ENCODE measurements at regions not wholly inside any gene's neighbourhood (a gene's known extent, or its start where the extent isn't known, plus 50 kb on each side); places are given as distances from the start of the nearest gene placed in this dataset.

DNA sequence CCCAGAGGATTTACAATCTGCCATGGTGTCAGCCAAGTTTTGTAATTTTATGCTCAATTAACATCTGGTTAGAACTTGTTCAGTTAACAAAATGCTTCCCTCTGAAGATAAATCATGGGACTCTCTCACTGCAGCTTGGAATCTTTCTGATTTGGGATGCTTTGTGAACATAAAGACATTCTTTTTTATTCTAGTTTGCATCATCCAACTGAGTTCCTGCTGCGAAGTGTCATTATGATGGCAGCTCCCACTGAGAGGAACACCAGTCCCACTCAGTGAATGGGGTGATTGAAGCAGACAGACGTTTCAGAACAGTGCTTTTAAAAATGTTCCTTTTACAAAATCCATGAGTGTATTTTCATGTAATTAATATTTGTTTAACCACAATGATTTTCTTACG is 863.8 kb downstream of the TLE4 start:
- no peak overlapping the region for H3K9ac ChIP-seq (ENCODE audit: low read length)
- no peak for TF ChIP-seq EZH2phosphoT487 (conservative IDR thresholded peaks at IDR 0.05; ENCODE audit: low read length)
- TF ChIP-seq, protein P1, sequence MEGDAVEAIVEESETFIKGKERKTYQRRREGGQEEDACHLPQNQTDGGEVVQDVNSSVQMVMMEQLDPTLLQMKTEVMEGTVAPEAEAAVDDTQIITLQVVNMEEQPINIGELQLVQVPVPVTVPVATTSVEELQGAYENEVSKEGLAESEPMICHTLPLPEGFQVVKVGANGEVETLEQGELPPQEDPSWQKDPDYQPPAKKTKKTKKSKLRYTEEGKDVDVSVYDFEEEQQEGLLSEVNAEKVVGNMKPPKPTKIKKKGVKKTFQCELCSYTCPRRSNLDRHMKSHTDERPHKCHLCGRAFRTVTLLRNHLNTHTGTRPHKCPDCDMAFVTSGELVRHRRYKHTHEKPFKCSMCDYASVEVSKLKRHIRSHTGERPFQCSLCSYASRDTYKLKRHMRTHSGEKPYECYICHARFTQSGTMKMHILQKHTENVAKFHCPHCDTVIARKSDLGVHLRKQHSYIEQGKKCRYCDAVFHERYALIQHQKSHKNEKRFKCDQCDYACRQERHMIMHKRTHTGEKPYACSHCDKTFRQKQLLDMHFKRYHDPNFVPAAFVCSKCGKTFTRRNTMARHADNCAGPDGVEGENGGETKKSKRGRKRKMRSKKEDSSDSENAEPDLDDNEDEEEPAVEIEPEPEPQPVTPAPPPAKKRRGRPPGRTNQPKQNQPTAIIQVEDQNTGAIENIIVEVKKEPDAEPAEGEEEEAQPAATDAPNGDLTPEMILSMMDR (IDR thresholded peaks at IDR 0.05; ENCODE audit: insufficient read depth, low read length, poor library complexity, severe bottlenecking) = no peak

DNA sequence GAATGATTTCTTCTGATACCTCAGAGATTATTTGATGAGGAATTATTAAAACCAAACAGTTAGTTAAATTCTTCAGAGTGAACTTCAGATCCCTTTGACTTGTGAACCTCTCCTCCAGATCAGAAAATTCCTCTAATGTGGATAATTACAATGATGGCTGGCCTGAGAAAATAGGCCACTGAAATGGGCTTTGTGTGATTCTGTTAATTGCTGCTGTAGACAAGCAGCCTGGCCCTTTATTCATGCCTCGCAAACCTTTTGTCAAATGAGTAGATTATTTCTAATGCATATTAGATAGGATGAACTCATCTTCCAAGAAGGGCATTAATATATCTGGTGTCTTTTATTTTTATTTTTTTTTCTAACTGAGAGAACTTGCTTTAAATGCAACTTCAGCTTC is 855.2 kb downstream of the TLE4 start:
- Histone ChIP-seq H3K36me3 (ENCODE audit: low read length) (no peaks in the 10 kb centered on the region), H3K9me3 (ENCODE audit: insufficient read depth, low read length) (no peaks in the 10 kb centered on the region), H3K79me2 (ENCODE audit: insufficient read depth, low read length) (no peaks in the 10 kb centered on the region), H2AFZ (ENCODE audit: low read depth, low read length, severe bottlenecking) (no peak overlapping the region), H3F3A (ENCODE audit: insufficient read depth) (no peaks in the 10 kb centered on the region), H3K9me2 (replicated peaks; ENCODE audit: insufficient read depth, low read length) (no peaks in the 10 kb centered on the region; the same call in 1 of the 2 replicates), H3K27ac (ENCODE audit: low read depth, low read length) (no peak overlapping the region), H3K9ac (ENCODE audit: low read length) (no peak overlapping the region), H4K20me1 (ENCODE audit: low read depth, low read length) (no peaks in the 10 kb centered on the region), H3K4me2 (ENCODE audit: low read depth, low read length, poor library complexity, severe bottlenecking) (no peak overlapping the region), H3K27me3 (ENCODE audit: low read length) (no peaks in the 10 kb centered on the region), H3K4me3 (ENCODE audit: insufficient read depth, low read length, poor library complexity, severe bottlenecking) (no peak overlapping the region)
- no peak for TF ChIP-seq EZH2phosphoT487 (conservative IDR thresholded peaks at IDR 0.05; ENCODE audit: low read length)
- TF ChIP-seq, protein P1 (IDR thresholded peaks at IDR 0.05; ENCODE audit: insufficient read depth, low read length, poor library complexity, severe bottlenecking) = no peak

More for the DNA sequence above, 863.8 kb downstream of the TLE4 start:
- H3K79me2 ChIP-seq (ENCODE audit: insufficient read depth, low read length) = no peaks in the 10 kb centered on the region
- no peak overlapping the region for H3K4me2 ChIP-seq (ENCODE audit: low read depth, low read length, poor library complexity, severe bottlenecking)
- H3K9me3 ChIP-seq (ENCODE audit: insufficient read depth, low read length) = no peaks in the 10 kb centered on the region
- no peak overlapping the region for H2AFZ ChIP-seq (ENCODE audit: low read depth, low read length, severe bottlenecking)
- H3K27ac ChIP-seq (ENCODE audit: low read depth, low read length) = no peak overlapping the region
- H3K9me2 ChIP-seq (replicated peaks; ENCODE audit: insufficient read depth, low read length) = no peaks in the 10 kb centered on the region; the same call in 1 of the 2 replicates
- H4K20me1 ChIP-seq (ENCODE audit: low read depth, low read length) = no peaks in the 10 kb centered on the region
- no peaks in the 10 kb centered on the region for H3K36me3 ChIP-seq (ENCODE audit: low read length)
- no peaks in the 10 kb centered on the region for H3F3A ChIP-seq (ENCODE audit: insufficient read depth)
- H3K27me3 ChIP-seq (ENCODE audit: low read length) = no peaks in the 10 kb centered on the region
- no peak overlapping the region for H3K4me3 ChIP-seq (ENCODE audit: insufficient read depth, low read length, poor library complexity, severe bottlenecking)

DNA sequence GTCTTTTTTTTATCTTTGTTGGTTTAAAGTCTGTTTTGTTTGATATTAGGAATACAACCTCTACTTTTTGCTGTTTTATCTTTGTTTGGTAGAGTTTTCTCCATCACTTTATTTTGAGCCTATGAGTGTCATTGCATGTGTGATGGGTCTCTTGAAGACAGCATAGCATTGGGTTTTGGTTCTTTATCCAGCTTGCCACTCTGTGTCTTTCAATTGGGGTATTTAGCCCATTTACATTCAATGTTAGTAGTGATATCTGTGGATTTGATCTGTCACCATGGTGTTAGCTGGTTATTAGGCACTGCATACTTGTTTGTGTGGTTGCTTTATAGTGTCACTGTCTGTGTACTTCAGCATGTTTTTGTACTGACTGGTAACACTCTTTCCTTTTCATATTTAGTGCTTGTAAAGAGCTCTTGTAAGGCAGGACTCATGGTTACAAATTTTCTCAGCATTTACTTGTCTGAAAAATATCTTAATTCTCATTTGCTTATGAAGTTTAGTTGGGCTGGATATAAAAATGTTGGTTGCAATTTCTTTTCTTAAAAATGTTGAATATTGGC is 845.5 kb downstream of the TLE4 start:
- Histone ChIP-seq H2AFZ (ENCODE audit: low read depth, low read length, severe bottlenecking) (no peak overlapping the region), H3F3A (ENCODE audit: insufficient read depth) (no peaks in the 10 kb centered on the region), H3K27ac (ENCODE audit: low read depth, low read length) (no peak overlapping the region), H3K9ac (ENCODE audit: low read length) (no peak overlapping the region), H3K4me3 (ENCODE audit: insufficient read depth, low read length, poor library complexity, severe bottlenecking) (no peak overlapping the region), H3K9me2 (replicated peaks; ENCODE audit: insufficient read depth, low read length) (no peaks in the 10 kb centered on the region), H3K4me2 (ENCODE audit: low read depth, low read length, poor library complexity, severe bottlenecking) (no peak overlapping the region), H3K36me3 (ENCODE audit: low read length) (no peaks in the 10 kb centered on the region), H3K9me3 (ENCODE audit: insufficient read depth, low read length) (no peaks in the 10 kb centered on the region), H4K20me1 (ENCODE audit: low read depth, low read length) (no peaks in the 10 kb centered on the region), H3K79me2 (ENCODE audit: insufficient read depth, low read length) (no peaks in the 10 kb centered on the region), H3K27me3 (ENCODE audit: low read length) (no peaks in the 10 kb centered on the region)
- TF ChIP-seq, protein P1 (IDR thresholded peaks at IDR 0.05; ENCODE audit: insufficient read depth, low read length, poor library complexity, severe bottlenecking) = no peak
- no peak for TF ChIP-seq EZH2phosphoT487 (conservative IDR thresholded peaks at IDR 0.05; ENCODE audit: low read length)
